T-helper 1 cell treated with Interleukin-12 subunit alpha and Interleukin-12 subunit beta and Interleukin-4 antibody, amounts not matched to agents 30 μg/mL and 1 μg/mL, for 36 hours (primary cell): ENCODE measurements at regions not wholly inside any gene's neighbourhood (a gene's known extent, or its start where the extent isn't known, plus 50 kb on each side); places are given as distances from the start of the nearest gene placed in this dataset.
"Not testable (repeated sequence)": the region's sequence is repeated elsewhere in the genome, so short reads cannot be mapped to it uniquely, and the experiment has no call there.

Experiments
- H3K27ac Mint-ChIP-seq: one replicate; pipeline ENCODE4 v1.8.0; 2021; ENCODE audit warnings: mild to moderate bottlenecking, mixed read lengths
- H3K27me3 Mint-ChIP-seq: one replicate; pipeline ENCODE4 v1.8.0; 2021; ENCODE audit warnings: low read depth, mixed read lengths
- H3K36me3 Mint-ChIP-seq: one replicate; pipeline ENCODE4 v1.8.0; 2021; ENCODE audit warnings: low read depth, mixed read lengths
- H3K4me1 Mint-ChIP-seq: one replicate; pipeline ENCODE4 v1.8.0; 2021; ENCODE audit warnings: low read depth, mixed read lengths
- H3K4me3 Mint-ChIP-seq: one replicate; pipeline ENCODE4 v1.8.0; 2021; ENCODE audit warnings: mild to moderate bottlenecking, moderate library complexity, mixed read lengths
- H3K9me3 Mint-ChIP-seq: one replicate; pipeline ENCODE4 v1.8.0; 2021; ENCODE audit warnings: mixed read lengths

GRCh38 chr6:160804639-160805038, 102.6 kb downstream of the PLG start:
- Mint-ChIP-seq H3K4me3 (no peak overlapping the region), H3K4me1 (no peaks in the 10 kb centered on the region), H3K27ac (no peak overlapping the region), H3K9me3 (no peaks in the 10 kb centered on the region), H3K36me3 (no peaks in the 10 kb centered on the region), H3K27me3 (no peaks in the 10 kb centered on the region)

- Mint-ChIP-seq H3K27ac (no peak overlapping the region), H3K4me3 (no peak overlapping the region), H3K9me3 (no peaks in the 10 kb centered on the region), H3K27me3 (no peaks in the 10 kb centered on the region), H3K36me3 (no peaks in the 10 kb centered on the region), H3K4me1 (no peaks in the 10 kb centered on the region)
These were observed 106.2 kb downstream of the PLG start for GRCh38 chr6:160808263-160808662.

- H3K4me1 Mint-ChIP-seq: no peaks in the 10 kb centered on the region
- no peaks in the 10 kb centered on the region for H3K9me3 Mint-ChIP-seq
- H3K27me3 Mint-ChIP-seq: no peaks in the 10 kb centered on the region
- H3K27ac Mint-ChIP-seq: no peak overlapping the region
- H3K4me3 Mint-ChIP-seq: no peak overlapping the region
- H3K36me3 Mint-ChIP-seq: no peaks in the 10 kb centered on the region
These were observed 108.2 kb downstream of the PLG start for GRCh38 chr6:160810238-160810637.

- Mint-ChIP-seq H3K27me3 (no peaks in the 10 kb centered on the region), H3K27ac (no peak overlapping the region), H3K4me1 (no peaks in the 10 kb centered on the region), H3K36me3 (no peaks in the 10 kb centered on the region), H3K4me3 (no peak overlapping the region), H3K9me3 (no peaks in the 10 kb centered on the region)
These were observed 110.1 kb downstream of the PLG start for GRCh38 chr6:160812097-160812496.

DNA sequence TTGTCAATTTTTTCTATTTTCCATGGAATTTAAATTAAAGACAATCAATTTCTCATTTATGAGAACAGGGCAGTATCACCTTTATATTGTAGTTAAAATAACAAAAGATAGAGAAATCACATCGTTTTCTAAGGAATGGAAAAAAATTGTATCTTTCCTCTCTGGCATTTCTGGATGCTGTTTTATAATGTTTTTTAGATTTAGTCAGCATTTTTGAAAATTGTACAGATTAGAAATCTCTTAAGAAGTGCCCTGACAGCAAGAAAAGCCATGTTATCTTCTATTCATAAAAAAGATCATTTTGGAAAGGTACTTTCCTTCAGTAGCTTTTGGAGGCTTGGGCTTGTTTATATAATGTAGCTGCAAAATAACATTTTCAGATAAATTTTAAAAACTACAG, 116.9 kb downstream of the PLG start:
- Mint-ChIP-seq H3K27me3 (no peaks in the 10 kb centered on the region), H3K9me3 (peaks cover 8% of the 10 kb centered on the region), H3K4me3 (no peak overlapping the region), H3K36me3 (no peaks in the 10 kb centered on the region), H3K4me1 (no peaks in the 10 kb centered on the region), H3K27ac (no peak overlapping the region)

- H3K4me1 Mint-ChIP-seq, H3K27me3 Mint-ChIP-seq, H3K36me3 Mint-ChIP-seq, H3K4me3 Mint-ChIP-seq, H3K9me3 Mint-ChIP-seq, H3K27ac Mint-ChIP-seq: not testable (repeated sequence)
These were observed 118.6 kb downstream of the PLG start for GRCh38 chr6:160820661-160821060.

DNA sequence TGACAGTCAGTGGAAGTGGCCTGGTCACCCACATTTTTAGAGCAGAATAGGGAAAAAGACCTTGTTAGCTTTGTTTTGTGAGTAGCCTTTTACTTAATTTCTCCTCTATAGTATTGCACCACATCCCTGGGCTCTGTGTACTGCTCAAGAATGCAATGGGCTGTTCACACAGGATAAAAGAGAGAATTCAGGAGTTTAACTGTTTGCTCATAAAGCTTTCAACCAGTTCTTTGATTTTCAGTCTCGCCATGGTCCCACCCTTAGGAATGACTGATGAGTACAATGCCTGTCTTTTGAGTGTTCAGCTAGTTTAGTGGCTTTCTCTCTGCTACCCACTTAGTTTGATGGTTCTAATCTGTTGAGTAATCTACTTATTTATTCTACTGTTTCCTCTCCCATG, 129.7 kb downstream of the PLG start:
- Mint-ChIP-seq H3K36me3 (no peaks in the 10 kb centered on the region), H3K27ac (no peak overlapping the region), H3K9me3 (no peaks in the 10 kb centered on the region), H3K4me3 (no peak overlapping the region), H3K27me3 (no peaks in the 10 kb centered on the region), H3K4me1 (no peaks in the 10 kb centered on the region)

- Mint-ChIP-seq H3K9me3 (no peaks in the 10 kb centered on the region), H3K36me3 (no peaks in the 10 kb centered on the region), H3K27ac (no peak overlapping the region), H3K27me3 (no peaks in the 10 kb centered on the region), H3K4me1 (no peaks in the 10 kb centered on the region), H3K4me3 (no peak overlapping the region)
These were observed 130.4 kb downstream of the PLG start for GRCh38 chr6:160832422-160832821.

- no peaks in the 10 kb centered on the region for H3K4me1 Mint-ChIP-seq
- H3K27me3 Mint-ChIP-seq: no peaks in the 10 kb centered on the region
- H3K4me3 Mint-ChIP-seq: no peak overlapping the region
- no peak overlapping the region for H3K27ac Mint-ChIP-seq
- no peaks in the 10 kb centered on the region for H3K9me3 Mint-ChIP-seq
- H3K36me3 Mint-ChIP-seq: no peaks in the 10 kb centered on the region
These were observed 135.1 kb downstream of the PLG start for GRCh38 chr6:160837146-160837545.

GRCh38 chr6:160851031-160851430, 140.5 kb upstream of the MAP3K4 start:
- Mint-ChIP-seq H3K36me3 (no peaks in the 10 kb centered on the region), H3K4me1 (no peaks in the 10 kb centered on the region)

DNA sequence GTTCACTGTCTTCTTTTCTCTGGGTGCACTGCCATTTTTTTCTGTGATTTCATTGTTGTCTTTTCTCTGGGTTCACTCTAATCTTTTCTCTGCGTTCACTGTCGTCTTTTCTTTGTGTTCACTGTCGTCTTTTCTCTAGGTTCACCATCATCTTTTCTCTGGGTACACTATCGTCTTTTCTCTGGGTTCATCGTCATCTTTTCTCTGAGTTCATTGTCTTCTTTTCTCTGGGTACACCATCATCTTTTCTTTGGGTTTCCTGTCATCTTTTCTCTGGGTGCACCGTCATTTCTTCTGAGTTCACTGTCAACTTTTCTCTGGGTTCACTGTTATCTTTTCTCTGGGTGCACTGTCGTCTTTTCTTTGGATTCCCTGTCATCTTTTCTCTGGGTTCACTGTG, 137.6 kb upstream of the MAP3K4 start:
- no peak overlapping the region for H3K4me3 Mint-ChIP-seq
- H3K27ac Mint-ChIP-seq: no peak overlapping the region
- no peaks in the 10 kb centered on the region for H3K4me1 Mint-ChIP-seq
- H3K27me3 Mint-ChIP-seq: no peaks in the 10 kb centered on the region
- no peaks in the 10 kb centered on the region for H3K9me3 Mint-ChIP-seq
- H3K36me3 Mint-ChIP-seq: no peaks in the 10 kb centered on the region

More at GRCh38 chr6:160851031-160851430, 140.5 kb upstream of the MAP3K4 start:
- Mint-ChIP-seq H3K4me3 (no peak overlapping the region), H3K9me3 (no peaks in the 10 kb centered on the region), H3K27ac (no peak overlapping the region), H3K27me3 (no peaks in the 10 kb centered on the region)

DNA sequence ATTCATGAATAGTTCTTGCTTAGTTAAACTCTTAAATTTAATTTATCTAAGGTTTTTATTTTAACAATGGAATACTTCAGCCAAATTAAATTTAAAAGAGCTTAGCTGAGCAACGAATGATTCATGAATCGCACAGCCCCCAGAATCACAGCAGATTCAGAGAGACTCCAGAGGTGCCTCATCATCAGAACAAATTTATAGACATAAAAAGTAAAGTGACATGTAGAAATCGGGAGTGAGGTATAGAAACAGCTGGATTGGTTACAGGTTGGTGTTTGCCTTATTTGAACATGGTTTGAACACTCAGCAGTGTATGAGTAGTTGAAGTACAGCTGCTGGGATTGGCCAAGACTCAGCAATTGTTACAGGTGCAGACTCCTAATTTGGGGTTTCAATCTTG, 132.7 kb upstream of the MAP3K4 start:
- no peaks in the 10 kb centered on the region for H3K36me3 Mint-ChIP-seq
- no peak overlapping the region for H3K27ac Mint-ChIP-seq
- H3K4me1 Mint-ChIP-seq: no peaks in the 10 kb centered on the region
- H3K4me3 Mint-ChIP-seq: no peak overlapping the region
- no peaks in the 10 kb centered on the region for H3K27me3 Mint-ChIP-seq
- H3K9me3 Mint-ChIP-seq: no peaks in the 10 kb centered on the region

- Mint-ChIP-seq H3K4me1 (no peaks in the 10 kb centered on the region), H3K36me3 (no peaks in the 10 kb centered on the region)
These were observed 131.7 kb upstream of the MAP3K4 start for GRCh38 chr6:160859822-160860221.

DNA sequence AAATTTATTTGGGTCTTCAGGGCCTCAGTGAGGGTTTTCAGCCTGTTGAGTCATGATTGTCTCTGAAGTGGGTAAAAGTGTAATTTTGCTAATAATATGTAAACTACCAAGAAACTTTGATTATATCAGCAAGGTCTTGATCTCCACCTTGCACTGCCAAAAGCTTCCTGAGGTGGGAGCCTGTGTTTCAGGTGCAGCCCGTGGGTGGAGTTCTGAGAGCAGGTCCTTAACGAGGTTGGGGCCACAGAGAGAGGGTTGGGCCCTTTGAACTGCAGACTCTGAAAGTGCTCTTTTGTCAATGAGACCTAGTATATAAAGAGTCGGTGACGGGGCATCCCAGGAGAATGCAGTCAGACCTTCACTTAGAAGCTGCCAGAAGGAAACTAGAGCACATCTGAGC, 129.7 kb upstream of the MAP3K4 start:
- Mint-ChIP-seq H3K27ac (no peak overlapping the region), H3K9me3 (no peaks in the 10 kb centered on the region), H3K27me3 (no peaks in the 10 kb centered on the region), H3K36me3 (no peaks in the 10 kb centered on the region), H3K4me1 (no peaks in the 10 kb centered on the region), H3K4me3 (no peak overlapping the region)

More at GRCh38 chr6:160859822-160860221, 131.7 kb upstream of the MAP3K4 start:
- H3K27ac Mint-ChIP-seq: no peak overlapping the region
- no peak overlapping the region for H3K4me3 Mint-ChIP-seq
- no peaks in the 10 kb centered on the region for H3K9me3 Mint-ChIP-seq
- no peaks in the 10 kb centered on the region for H3K27me3 Mint-ChIP-seq

- H3K4me3 Mint-ChIP-seq: no peak overlapping the region
- H3K4me1 Mint-ChIP-seq: no peaks in the 10 kb centered on the region
- H3K27me3 Mint-ChIP-seq: no peaks in the 10 kb centered on the region
- H3K9me3 Mint-ChIP-seq: no peaks in the 10 kb centered on the region
- H3K36me3 Mint-ChIP-seq: no peaks in the 10 kb centered on the region
- no peak overlapping the region for H3K27ac Mint-ChIP-seq
These were observed 127.8 kb upstream of the MAP3K4 start for GRCh38 chr6:160863782-160864181.

DNA sequence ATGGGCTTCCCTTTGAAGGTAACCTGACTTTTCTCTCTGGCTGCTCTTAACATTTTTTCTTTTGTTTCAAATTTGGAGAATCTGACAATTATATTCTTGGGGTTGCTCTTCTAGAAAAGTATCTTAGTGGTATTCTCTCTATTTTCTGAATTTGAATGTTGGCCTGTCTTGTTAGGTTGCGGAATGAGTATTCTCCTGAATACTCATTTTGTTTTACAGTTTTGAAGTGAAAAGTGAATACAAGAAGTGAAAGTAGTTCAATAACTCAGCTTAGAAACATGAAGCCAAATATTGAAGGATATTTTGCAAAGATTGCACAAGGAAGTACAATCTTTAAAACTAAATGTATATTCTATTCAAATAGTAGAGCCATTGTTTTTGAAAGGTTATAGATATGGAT, 120.2 kb upstream of the MAP3K4 start:
- Mint-ChIP-seq H3K9me3 (no peaks in the 10 kb centered on the region), H3K36me3 (no peaks in the 10 kb centered on the region), H3K4me1 (no peaks in the 10 kb centered on the region), H3K27ac (no peak overlapping the region), H3K27me3 (no peaks in the 10 kb centered on the region), H3K4me3 (no peak overlapping the region)
